Retinal pigment epithelial cell (primary cell): ENCODE measurements at regions not wholly inside any gene's neighbourhood (a gene's known extent, or its start where the extent isn't known, plus 50 kb on each side); places are given as distances from the start of the nearest gene placed in this dataset.
A peak's percentile ranks its signal among the peaks of the same experiment; 100 is the strongest.

ENCODE experiments used
- DNase-seq: peaks from one replicate; pipeline ENCODE4 v3.0.0-alpha.2; 2010; ENCODE audit warnings: low read depth
- H3K4me3 ChIP-seq: 2 replicates; pipeline ENCODE4 v1.5.1; 2011; ENCODE audit warnings: mild to moderate bottlenecking, low read length, control low read depth, moderate library complexity
- TF ChIP-seq, protein P1 (sequence below): conservative IDR thresholded peaks from 2 replicates; pipeline ENCODE4 v1.5.1; 2011; ENCODE audit warnings: low read depth, low read length, control low read depth, inconsistent platforms

DNA sequence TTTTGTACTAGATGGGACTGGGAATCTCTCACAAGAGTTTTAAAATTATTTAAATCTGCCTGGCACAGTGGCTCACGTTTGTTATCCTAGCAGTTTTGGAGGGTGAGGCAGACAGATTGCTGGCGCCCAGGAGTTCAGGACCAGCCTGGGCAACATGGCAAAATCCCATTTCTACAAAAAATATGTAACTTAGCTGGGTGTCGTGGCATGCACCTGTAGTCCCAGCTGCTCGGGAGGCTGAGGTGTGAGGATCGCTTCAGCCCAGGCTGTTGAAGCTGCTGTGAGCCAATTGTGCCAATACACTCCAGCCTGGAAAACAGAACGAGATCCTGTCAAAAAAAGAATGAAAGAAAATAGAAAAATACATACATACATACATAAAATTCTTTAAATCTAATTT is 685.7 kb upstream of the PIK3C3 start:
- DNase-seq, result no peak
- TF ChIP-seq, protein P1, sequence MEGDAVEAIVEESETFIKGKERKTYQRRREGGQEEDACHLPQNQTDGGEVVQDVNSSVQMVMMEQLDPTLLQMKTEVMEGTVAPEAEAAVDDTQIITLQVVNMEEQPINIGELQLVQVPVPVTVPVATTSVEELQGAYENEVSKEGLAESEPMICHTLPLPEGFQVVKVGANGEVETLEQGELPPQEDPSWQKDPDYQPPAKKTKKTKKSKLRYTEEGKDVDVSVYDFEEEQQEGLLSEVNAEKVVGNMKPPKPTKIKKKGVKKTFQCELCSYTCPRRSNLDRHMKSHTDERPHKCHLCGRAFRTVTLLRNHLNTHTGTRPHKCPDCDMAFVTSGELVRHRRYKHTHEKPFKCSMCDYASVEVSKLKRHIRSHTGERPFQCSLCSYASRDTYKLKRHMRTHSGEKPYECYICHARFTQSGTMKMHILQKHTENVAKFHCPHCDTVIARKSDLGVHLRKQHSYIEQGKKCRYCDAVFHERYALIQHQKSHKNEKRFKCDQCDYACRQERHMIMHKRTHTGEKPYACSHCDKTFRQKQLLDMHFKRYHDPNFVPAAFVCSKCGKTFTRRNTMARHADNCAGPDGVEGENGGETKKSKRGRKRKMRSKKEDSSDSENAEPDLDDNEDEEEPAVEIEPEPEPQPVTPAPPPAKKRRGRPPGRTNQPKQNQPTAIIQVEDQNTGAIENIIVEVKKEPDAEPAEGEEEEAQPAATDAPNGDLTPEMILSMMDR, result no peak
- no peak overlapping the region for H3K4me3 ChIP-seq

DNA sequence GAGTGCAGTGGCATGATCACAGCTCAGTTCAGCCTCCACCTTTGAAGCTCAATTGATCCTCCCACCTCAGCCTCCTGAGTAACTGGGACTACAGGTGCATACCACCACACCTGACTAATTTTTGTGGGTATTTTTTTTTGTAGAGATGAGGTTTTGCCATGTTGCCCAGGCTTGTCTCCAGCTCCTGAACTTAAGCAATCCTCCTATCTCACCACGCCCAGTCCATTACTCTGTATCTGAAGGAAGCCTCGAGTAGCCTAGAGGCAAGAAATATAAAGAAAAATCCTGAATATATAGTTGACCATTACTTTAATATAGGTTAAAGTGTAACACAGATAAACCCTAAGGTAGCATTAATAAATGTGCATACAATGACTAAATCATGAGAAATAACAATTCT is 686.8 kb upstream of the PIK3C3 start:
- TF ChIP-seq, protein P1, result no peak
- no peak overlapping the region for H3K4me3 ChIP-seq
- DNase-seq, result no peak

DNA sequence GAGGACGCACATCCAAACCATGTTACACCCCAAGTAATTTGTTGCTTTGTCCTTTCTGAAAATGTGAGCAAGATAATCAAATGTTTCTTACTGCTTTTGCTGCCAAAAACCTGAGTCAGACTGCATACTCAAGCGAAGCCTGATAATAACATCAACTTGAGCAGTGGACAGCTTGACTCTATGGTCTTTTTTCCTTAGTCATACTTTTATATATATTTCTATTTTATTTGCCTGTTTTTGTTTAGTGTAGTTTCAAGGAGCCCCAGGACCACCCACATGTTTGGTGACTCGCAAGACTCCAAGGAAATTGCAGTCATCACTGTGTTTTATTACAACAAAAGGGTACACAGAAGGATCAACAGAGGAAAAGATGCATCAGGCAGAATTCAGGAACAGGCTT is 688.4 kb upstream of the PIK3C3 start:
- H3K4me3 ChIP-seq, result no peak overlapping the region
- TF ChIP-seq, protein P1, result no peak
- peak; percentile 0 for DNase-seq

DNA sequence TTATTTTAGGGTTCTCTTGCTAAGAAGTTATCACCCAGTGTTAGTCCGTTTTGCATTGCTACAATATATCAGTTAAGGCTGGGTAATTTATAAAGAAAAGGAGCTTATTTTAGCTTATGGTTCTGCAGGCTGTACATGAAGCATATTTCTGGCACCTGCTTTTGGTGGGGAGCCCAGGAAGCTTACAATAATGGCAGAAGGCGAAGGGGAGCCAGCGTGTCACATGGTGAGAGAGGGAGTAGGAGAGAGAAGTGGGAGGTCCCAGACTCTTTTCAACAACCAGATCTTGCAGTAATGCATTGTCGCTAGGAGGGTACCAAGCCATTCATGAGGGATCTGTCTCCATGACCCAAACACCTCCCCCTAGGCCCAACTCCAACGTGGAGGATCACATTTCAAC is 688.8 kb upstream of the PIK3C3 start:
- TF ChIP-seq, protein P1, result no peak
- no peak for DNase-seq
- no peak overlapping the region for H3K4me3 ChIP-seq

DNA sequence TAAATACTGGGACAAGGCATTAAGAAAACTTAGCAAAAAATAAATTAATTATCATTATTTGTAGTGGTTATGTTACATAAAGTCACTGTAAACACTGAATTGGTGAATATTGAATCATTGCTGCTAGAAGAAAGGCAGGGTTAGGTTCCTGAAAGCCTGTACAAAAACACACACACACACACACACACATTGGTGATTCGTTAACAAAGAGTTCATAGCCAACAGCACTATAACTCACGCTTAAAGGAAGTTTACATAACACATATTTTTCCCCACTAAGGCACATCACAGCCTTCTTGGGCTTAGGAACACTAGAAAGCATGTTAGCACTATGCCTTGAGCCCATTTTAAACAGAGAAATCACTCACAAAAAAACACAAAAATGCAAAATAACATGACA is 690.0 kb upstream of the PIK3C3 start:
- H3K4me3 ChIP-seq, result no peak overlapping the region
- no peak for DNase-seq
- TF ChIP-seq, protein P1, result no peak

DNA sequence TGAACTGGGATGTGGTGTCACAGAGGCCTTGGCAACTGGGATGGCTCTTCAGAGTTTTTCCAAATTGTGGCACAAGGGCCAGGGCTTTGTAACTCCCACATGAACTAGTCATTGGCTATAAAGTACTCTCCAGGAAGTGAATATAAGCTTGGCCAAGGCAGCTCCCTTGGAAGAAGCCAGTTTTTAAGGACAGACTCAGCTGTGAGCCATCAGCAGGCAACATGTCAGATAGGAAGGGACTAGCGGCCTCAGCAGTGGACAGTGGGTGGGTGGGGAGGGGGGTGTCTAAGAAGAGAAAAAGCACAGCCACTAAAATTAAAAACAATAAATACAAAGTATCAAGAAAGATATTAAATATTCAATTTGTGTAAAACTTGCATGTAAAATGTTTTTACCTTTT is 691.1 kb upstream of the PIK3C3 start:
- no peak overlapping the region for H3K4me3 ChIP-seq
- no peak for DNase-seq
- TF ChIP-seq, protein P1, result no peak

DNA sequence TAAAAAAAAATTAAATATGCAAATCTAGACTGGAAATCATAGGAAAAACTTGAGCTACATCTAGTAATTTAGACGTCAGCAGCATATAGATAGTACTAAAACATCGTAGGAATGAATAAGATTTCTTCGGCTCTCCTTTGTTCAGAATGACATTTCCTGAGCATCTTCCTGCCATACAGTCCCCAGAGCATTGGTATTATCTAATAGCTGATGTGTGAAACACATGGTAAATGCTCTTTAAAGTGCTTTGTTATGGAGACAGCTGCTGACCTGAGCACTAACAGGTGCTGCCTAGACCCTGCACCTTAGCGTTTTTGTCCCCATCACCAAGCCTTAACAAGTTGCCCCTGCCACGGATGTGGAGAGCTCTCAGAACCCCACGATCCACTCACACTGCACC is 692.3 kb upstream of the PIK3C3 start:
- TF ChIP-seq, protein P1, result no peak
- DNase-seq, result no peak
- H3K4me3 ChIP-seq, result no peak overlapping the region
